HepG2 (cell line): ENCODE measurements at regions not wholly inside any gene's neighbourhood (a gene's known extent, or its start where the extent isn't known, plus 50 kb on each side); places are given as distances from the start of the nearest gene placed in this dataset.
"Not testable (repeated sequence)": the region's sequence is repeated elsewhere in the genome, so short reads cannot be mapped to it uniquely, and the experiment has no call there.

Experiments
- ATAC-seq: fragments of 200-7000 bp; cut with Tn5 transposase; 3 replicates; pipeline ENCODE4 v1.9.1; 2020; ENCODE audit warnings: mild to moderate bottlenecking, moderate library complexity
- BruUV-seq: library from RNA; stranded (reverse); fragments of 400-500 nt; replicated peaks from 2 replicates; lab custom pipeline; 2021; lab: Mats Ljungman, UMichigan
- CTCF ChIA-PET: fragments of 300-600 bp; formaldehyde crosslinking; extraction: SDS; loops from one replicate; lab custom pipeline; 2021; ENCODE audit warnings: low total read pairs, inconsistent platforms, low intra/inter-chr PET ratio; lab: Yijun Ruan, JAX
- POLR2A ChIA-PET: fragments of 350-600 bp; sonication (Branson Sonifier 250); formaldehyde crosslinking; loops from one replicate; lab custom pipeline; 2020; ENCODE audit warnings: antibody characterized with exemption, inconsistent platforms; lab: Yijun Ruan, JAX
- DNase-seq: peaks from one replicate; pipeline ENCODE4 v3.0.0-alpha.2; 2015; ENCODE audit warnings: low spot score
- FAIRE-seq: peaks from 3 replicates; lab custom pipeline; 2011; peaks lifted over from hg19 to GRCh38; lab: Jason Lieb, UNC
- H2AFZ ChIP-seq: one replicate; pipeline ENCODE4 v1.6.1; 2011; ENCODE audit warnings: low read length, inconsistent platforms
- H3K27ac ChIP-seq: fragments of 300-600 bp; 3 replicates; pipeline ENCODE4 v1.8.0; 2011; ENCODE audit warnings: mixed run types, mild to moderate bottlenecking, mixed read lengths, low read length, inconsistent platforms; ENCODE audit not compliant: insufficient read depth; ENCODE audit errors: extremely low read length
- H3K27me3 ChIP-seq, 2 experiments: fragments of 200-600 bp in 1 of 2; 2 replicates in 1 of 2; 3 replicates in 1 of 2; pipeline versions ENCODE4 v1.6.0 to v1.8.0; 2011; ENCODE audit warnings: low read length in 2 of 2, mild to moderate bottlenecking in 2 of 2, moderate library complexity in 2 of 2, inconsistent platforms in 1 of 2; ENCODE audit not compliant: insufficient read depth in 2 of 2, control insufficient read depth in 1 of 2
- H3K36me3 ChIP-seq, 2 experiments: fragments of 200-600 bp in 1 of 2; replicated peaks in 1 of 2; 2 replicates in 1 of 2; 3 replicates in 1 of 2; pipeline versions ENCODE4 v1.5.1 to v1.8.0; 2011; ENCODE audit warnings: low read length in 2 of 2, inconsistent platforms in 1 of 2; ENCODE audit not compliant: insufficient read depth in 2 of 2, control insufficient read depth in 1 of 2
- H3K4me1 ChIP-seq: 2 replicates; pipeline ENCODE4 v1.5.1; 2012; ENCODE audit warnings: low read length, inconsistent platforms; ENCODE audit not compliant: insufficient read depth
- H3K4me2 ChIP-seq: 2 replicates; pipeline ENCODE4 v1.6.0; 2011; ENCODE audit warnings: low read depth, low read length, inconsistent platforms
- H3K4me3 ChIP-seq, 3 experiments: fragments of 200-600 bp in 1 of 3; sonication (generic), shearing (Covaris generic) in 1 of 3; replicated peaks in 1 of 3; 2 replicates each; pipeline ENCODE4 v1.5.1; 2011 to 2016; ENCODE audit warnings: low read length in 3 of 3, inconsistent platforms in 2 of 3, low read depth in 2 of 3, mild to moderate bottlenecking in 2 of 3, control low read depth in 1 of 3, mixed read lengths in 1 of 3; ENCODE audit not compliant: insufficient read depth in 1 of 3
- H3K79me2 ChIP-seq: one replicate; pipeline ENCODE4 v1.6.1; 2011; ENCODE audit warnings: low read length, inconsistent platforms; ENCODE audit not compliant: insufficient read depth
- H3K9ac ChIP-seq: 2 replicates; pipeline ENCODE4 v1.6.0; 2011; ENCODE audit warnings: mild to moderate bottlenecking, low read depth, low read length, inconsistent platforms; ENCODE audit not compliant: insufficient read depth
- H3K9me3 ChIP-seq: 2 replicates; pipeline ENCODE4 v1.5.1; 2012; ENCODE audit warnings: mild to moderate bottlenecking, low read length
- H4K20me1 ChIP-seq: 2 replicates; pipeline ENCODE4 v1.6.0; 2011; ENCODE audit warnings: inconsistent platforms, mild to moderate bottlenecking, low read length, moderate library complexity; ENCODE audit not compliant: insufficient read depth
- WGBS: methylation state at CpG from one replicate; pipeline ENCODE4 v1.1.6; 2017; ENCODE audit warnings: low lambda C conversion rate; 5-methylcytosine and 5-hydroxymethylcytosine counted together
- in situ Hi-C: cut with HindIII; loops from 2 replicates; pipeline ENCODE4 v1.10.0; 2017; ENCODE audit warnings: low pct_unique_long_range_greater_than_20kb; ENCODE audit not compliant: extremely low pct_ligation_motif_present
- intact Hi-C: fragments of 100-400 bp; cut with micrococcal nuclease; formaldehyde crosslinking; loops from one replicate; pipeline ENCODE4 v1.10.0; 2022; ENCODE audit not compliant: unreplicated experiment

DNA sequence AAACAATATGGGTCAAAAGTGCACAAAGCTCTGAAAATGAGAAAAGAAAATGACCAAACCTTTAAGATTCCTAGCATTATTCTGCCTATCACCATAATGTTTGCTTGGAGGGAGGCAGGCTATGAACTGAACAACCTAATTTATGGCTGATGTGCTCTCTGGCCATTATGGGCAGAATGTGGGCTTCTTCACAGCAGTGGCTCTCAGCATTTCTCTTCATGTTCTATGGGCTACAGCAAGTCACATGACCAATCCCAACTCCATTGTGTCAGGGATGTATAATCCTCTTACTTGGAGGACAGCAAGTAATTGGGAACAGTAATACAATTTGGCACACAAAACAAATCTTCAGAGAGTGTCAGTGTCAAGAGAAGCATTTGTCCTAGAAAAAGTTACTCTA lies 90.3 kb upstream of the ZNF658 start:
- H3K9me3 ChIP-seq, H4K20me1 ChIP-seq, H3K79me2 ChIP-seq, CTCF ChIA-PET, POLR2A ChIA-PET, intact Hi-C loops, H3K27me3 ChIP-seq, H3K36me3 ChIP-seq, H3K27ac ChIP-seq, ATAC-seq, H3K4me1 ChIP-seq, H3K4me3 ChIP-seq, H3K9ac ChIP-seq, BruUV-seq, FAIRE-seq, H2AFZ ChIP-seq, in situ Hi-C loops, H3K4me2 ChIP-seq, DNase-seq: not testable (repeated sequence)

DNA sequence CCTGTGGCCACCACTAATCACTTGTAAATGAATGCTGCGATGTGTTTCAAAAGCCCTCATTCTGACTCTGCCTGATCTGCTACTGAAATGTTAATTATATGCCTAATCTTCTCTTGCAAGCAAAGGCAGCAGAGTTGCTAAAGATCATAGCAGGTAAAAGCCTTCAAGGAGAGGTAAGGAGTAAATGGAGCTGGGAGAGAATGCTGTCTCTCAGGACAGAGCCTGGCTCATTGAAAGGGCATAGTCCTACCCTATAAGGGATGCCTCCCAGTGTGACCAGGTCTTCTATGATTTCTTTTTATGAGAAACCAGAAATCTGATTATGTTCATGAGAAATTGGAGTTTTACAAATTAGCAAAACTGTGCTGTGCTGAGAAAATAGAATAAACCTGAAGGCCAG lies 88.2 kb upstream of the ZNF658 start:
- H3K9ac ChIP-seq, DNase-seq, POLR2A ChIA-PET, BruUV-seq, H3K27me3 ChIP-seq, CTCF ChIA-PET, FAIRE-seq, H3K79me2 ChIP-seq, H3K4me2 ChIP-seq, in situ Hi-C loops, ATAC-seq, H4K20me1 ChIP-seq, H3K36me3 ChIP-seq, H3K27ac ChIP-seq, H3K9me3 ChIP-seq, intact Hi-C loops, H3K4me3 ChIP-seq, H3K4me1 ChIP-seq, H2AFZ ChIP-seq: not testable (repeated sequence)
- WGBS: no CpG with 5 or more reads among the region's 1 CpG

- ATAC-seq, BruUV-seq, H3K4me2 ChIP-seq, intact Hi-C loops, H2AFZ ChIP-seq, H3K4me3 ChIP-seq, FAIRE-seq, H3K4me1 ChIP-seq, H3K27ac ChIP-seq, DNase-seq, H3K27me3 ChIP-seq, H3K9ac ChIP-seq, in situ Hi-C loops, H3K79me2 ChIP-seq, POLR2A ChIA-PET, H3K36me3 ChIP-seq, H4K20me1 ChIP-seq, H3K9me3 ChIP-seq, CTCF ChIA-PET: not testable (repeated sequence)
- WGBS: 59% methylated on average over 1 of the region's 2 CpGs
Measured at GRCh38 chr9:66812967-66813366, 87.6 kb upstream of the ZNF658 start.

GRCh38 chr9:66814038-66814437 lies 86.5 kb upstream of the ZNF658 start:
- POLR2A ChIA-PET, H3K4me3 ChIP-seq, intact Hi-C loops, H4K20me1 ChIP-seq, H3K4me1 ChIP-seq, H3K9ac ChIP-seq, H3K27me3 ChIP-seq, FAIRE-seq, H2AFZ ChIP-seq, BruUV-seq, H3K79me2 ChIP-seq, in situ Hi-C loops, H3K9me3 ChIP-seq, DNase-seq, CTCF ChIA-PET, H3K36me3 ChIP-seq, H3K27ac ChIP-seq, ATAC-seq, H3K4me2 ChIP-seq: not testable (repeated sequence)
- WGBS: 14% methylated on average over 3 of the region's 3 CpGs
